Muscle of arm (tissue), 1 donor: ENCODE measurements at regions not wholly inside any gene's neighbourhood (a gene's known extent, or its start where the extent isn't known, plus 50 kb on each side); places are given as distances from the start of the nearest gene placed in this dataset.
"Not testable (repeated sequence)": the region's sequence is repeated elsewhere in the genome, so short reads cannot be mapped to it uniquely, and the experiment has no call there.

ENCODE experiments used
- DNase-seq: peaks from one replicate; pipeline ENCODE4 v3.0.0-alpha.2; 2013

- no peak for DNase-seq
These were observed 54.5 kb downstream of the IRX5 start for GRCh38 chr16:54985156-54985555.

GRCh38 chr16:54985668-54986067, 55.0 kb downstream of the IRX5 start:
- no peak for DNase-seq

- DNase-seq, result no peak
These were observed 55.7 kb downstream of the IRX5 start for GRCh38 chr16:54986409-54986808.

GRCh38 chr16:54987081-54987480, 56.4 kb downstream of the IRX5 start:
- no peak for DNase-seq

- no peak for DNase-seq
These were observed 60.9 kb downstream of the IRX5 start for GRCh38 chr16:54991525-54991924.

- DNase-seq, result not testable (repeated sequence)
These were observed 61.3 kb downstream of the IRX5 start for GRCh38 chr16:54991946-54992345.

- DNase-seq, result no peak
These were observed 62.6 kb downstream of the IRX5 start for GRCh38 chr16:54993106-54993895.

- DNase-seq, result no peak
These were observed 65.5 kb downstream of the IRX5 start for GRCh38 chr16:54996186-54996585.

- DNase-seq, result no peak
These were observed 68.2 kb downstream of the IRX5 start for GRCh38 chr16:54998834-54999233.

GRCh38 chr16:54999481-54999880, 68.8 kb downstream of the IRX5 start:
- no peak for DNase-seq

- DNase-seq, result no peak
These were observed 69.9 kb downstream of the IRX5 start for GRCh38 chr16:55000595-55000994.

GRCh38 chr16:55001931-55002330, 71.3 kb downstream of the IRX5 start:
- DNase-seq, result no peak

GRCh38 chr16:55002419-55002818, 71.8 kb downstream of the IRX5 start:
- no peak for DNase-seq

GRCh38 chr16:55003306-55003705, 72.6 kb downstream of the IRX5 start:
- no peak for DNase-seq

- no peak for DNase-seq
These were observed 73.3 kb downstream of the IRX5 start for GRCh38 chr16:55003916-55004315.

- no peak for DNase-seq
These were observed 76.8 kb downstream of the IRX5 start for GRCh38 chr16:55007504-55007903.

- no peak for DNase-seq
These were observed 78.3 kb downstream of the IRX5 start for GRCh38 chr16:55008836-55009510.

GRCh38 chr16:55009581-55009980, 78.9 kb downstream of the IRX5 start:
- no peak for DNase-seq

GRCh38 chr16:55010492-55011160, 80.0 kb downstream of the IRX5 start:
- DNase-seq, result no peak

- DNase-seq, result no peak
These were observed 81.7 kb downstream of the IRX5 start for GRCh38 chr16:55012362-55012761.

- DNase-seq, result no peak
These were observed 82.1 kb downstream of the IRX5 start for GRCh38 chr16:55012793-55013192.

GRCh38 chr16:55014022-55014421, 83.4 kb downstream of the IRX5 start:
- DNase-seq, result no peak
